Endothelial cell of umbilical vein (primary cell): ENCODE measurements at regions not wholly inside any gene's neighbourhood (a gene's known extent, or its start where the extent isn't known, plus 50 kb on each side); places are given as distances from the start of the nearest gene placed in this dataset.

Source experiments
- BruUV-seq: library from RNA; stranded (reverse); fragments of 400-500 nt; replicated peaks from 2 replicates; lab custom pipeline; 2021; lab: Mats Ljungman, UMichigan
- CTCF ChIA-PET: fragments of 300-600, 350-600 bp; sonication (Branson Sonifier 250); formaldehyde crosslinking; loops from one replicate; lab custom pipeline; 2021; ENCODE audit warnings: antibody characterized with exemption, inconsistent platforms; lab: Charles Lee
- POLR2A ChIA-PET: fragments of 300-600, 350-600 bp; sonication (Branson Sonifier 250); formaldehyde crosslinking; loops from one replicate; lab custom pipeline; 2021; ENCODE audit warnings: antibody characterized with exemption, inconsistent platforms; lab: Charles Lee
- DNase-seq: peaks from one replicate; pipeline ENCODE4 v3.0.0-alpha.2; 2011; ENCODE audit warnings: low read depth, low spot score
- FAIRE-seq: peaks from 2 replicates; lab custom pipeline; 2011; peaks lifted over from hg19 to GRCh38; lab: Jason Lieb, UNC
- H2AFZ ChIP-seq: 2 replicates; pipeline ENCODE4 v1.6.0; 2012; ENCODE audit warnings: low read depth, low read length, control low read depth, inconsistent platforms
- H3K27ac ChIP-seq: 2 replicates; pipeline ENCODE4 v1.5.1; 2011; ENCODE audit warnings: low read depth, mild to moderate bottlenecking, control low read depth, low read length, moderate library complexity; ENCODE audit not compliant: insufficient read depth
- H3K27me3 ChIP-seq, 2 experiments: 2 replicates each; pipeline versions ENCODE4 v1.6.0 to v1.6.1; 2011; ENCODE audit warnings: low read length in 2 of 2, mixed read lengths in 1 of 2; ENCODE audit not compliant: control insufficient read depth in 2 of 2, insufficient read depth in 2 of 2
- H3K36me3 ChIP-seq, 2 experiments: 2 replicates in 1 of 2; 3 replicates in 1 of 2; pipeline ENCODE4 v1.5.1; 2011; ENCODE audit warnings: low read length in 2 of 2, mild to moderate bottlenecking in 1 of 2, moderate library complexity in 1 of 2; ENCODE audit not compliant: control insufficient read depth in 2 of 2, insufficient read depth in 2 of 2; ENCODE audit errors: extremely low read depth in 1 of 2
- H3K4me1 ChIP-seq: 3 replicates; pipeline ENCODE4 v1.5.1; 2011; ENCODE audit warnings: mild to moderate bottlenecking, low read length; ENCODE audit not compliant: control insufficient read depth, insufficient read depth; ENCODE audit errors: extremely low read depth
- H3K4me2 ChIP-seq: 2 replicates; pipeline ENCODE4 v1.6.1; 2011; ENCODE audit warnings: low read length, control low read depth, mixed read lengths; ENCODE audit not compliant: insufficient read depth
- H3K4me3 ChIP-seq, 3 experiments: fragments of 200-600 bp in 1 of 3; sonication (generic), shearing (Covaris generic) in 1 of 3; replicated peaks in 1 of 3; 2 replicates each; pipeline ENCODE4 v1.5.1; 2011 to 2016; ENCODE audit warnings: control low read depth in 3 of 3, low read length in 3 of 3, mild to moderate bottlenecking in 2 of 3, inconsistent platforms in 1 of 3, low read depth in 1 of 3, moderate library complexity in 1 of 3; ENCODE audit not compliant: insufficient read depth in 1 of 3
- H3K79me2 ChIP-seq: 2 replicates; pipeline ENCODE4 v1.6.0; 2012; ENCODE audit warnings: low read length, inconsistent platforms; ENCODE audit not compliant: control insufficient read depth, insufficient read depth
- H3K9ac ChIP-seq: replicated peaks from 2 replicates; pipeline ENCODE3; 2011; ENCODE audit warnings: low read length, control low read depth; ENCODE audit not compliant: insufficient read depth; ENCODE audit errors: extremely low read depth
- H3K9me1 ChIP-seq: replicated peaks from 3 replicates; pipeline ENCODE4 v1.6.0; 2011; ENCODE audit warnings: mild to moderate bottlenecking, low read length; ENCODE audit not compliant: control insufficient read depth, insufficient read depth; ENCODE audit errors: extremely low read depth
- H3K9me3 ChIP-seq: replicated peaks from 2 replicates; pipeline ENCODE4 v1.5.1; 2012; ENCODE audit warnings: low read length, inconsistent platforms; ENCODE audit not compliant: control insufficient read depth, insufficient read depth
- H4K20me1 ChIP-seq: replicated peaks from 2 replicates; pipeline ENCODE3; 2011; ENCODE audit warnings: mild to moderate bottlenecking, low read length; ENCODE audit not compliant: control insufficient read depth, insufficient read depth; ENCODE audit errors: extremely low read depth
- EZH2 ChIP-seq: IDR thresholded peaks from 2 replicates; pipeline ENCODE4 v1.6.1; 2012; ENCODE audit warnings: borderline replicate concordance, low read depth, mild to moderate bottlenecking, moderate library complexity, low read length, inconsistent platforms; ENCODE audit not compliant: severe bottlenecking
- FOS ChIP-seq: IDR thresholded peaks from 2 replicates; pipeline ENCODE4 v1.6.1; 2011; ENCODE audit warnings: mild to moderate bottlenecking, low read length, moderate library complexity, borderline replicate concordance; ENCODE audit not compliant: insufficient read depth
- GATA2 ChIP-seq: IDR thresholded peaks from 2 replicates; pipeline ENCODE4 v1.7.0; 2011; ENCODE audit warnings: low read depth, mild to moderate bottlenecking, moderate library complexity, mixed read lengths, low read length; ENCODE audit not compliant: insufficient read length, insufficient read depth
- JUN ChIP-seq: IDR thresholded peaks from 2 replicates; pipeline ENCODE4 v1.6.1; 2011; ENCODE audit warnings: borderline replicate concordance, low read depth; ENCODE audit not compliant: insufficient read length, insufficient read depth
- MYC ChIP-seq: IDR thresholded peaks from one replicate; pipeline ENCODE4 v1.6.1; 2011; ENCODE audit warnings: mild to moderate bottlenecking, low read depth, low read length
- POLR2A ChIP-seq: IDR thresholded peaks from 2 replicates; pipeline ENCODE4 v1.6.1; 2012; ENCODE audit warnings: low read depth, mild to moderate bottlenecking, control low read depth, low read length
- POLR2AphosphoS5 ChIP-seq: IDR thresholded peaks from 2 replicates; pipeline ENCODE4 v1.6.1; 2012; ENCODE audit warnings: low read depth, mild to moderate bottlenecking, control low read depth, low read length, moderate library complexity; ENCODE audit not compliant: insufficient read depth
- dilution Hi-C: fragments of 300-500 bp; cut with MboI; formaldehyde crosslinking; loops from one replicate; pipeline ENCODE4 v1.15.0; 2019; ENCODE audit warnings: low sequenced_read_pairs; ENCODE audit not compliant: extremely low pct_ligation_motif_present
- intact Hi-C: fragments of 100-400 bp; cut with micrococcal nuclease; formaldehyde crosslinking; loops from one replicate; pipeline ENCODE4 v1.10.0; 2022
- TF ChIP-seq, protein P1 (sequence below): IDR thresholded peaks from 2 replicates; pipeline ENCODE4 v1.6.1; 2011; ENCODE audit not compliant: insufficient read depth, insufficient read length
- TF ChIP-seq, protein P2 (sequence below), 2 donors: IDR thresholded peaks; 1 replicate in 1 of 2; 2 replicates in 1 of 2; pipeline ENCODE4 v1.5.1; 2011; ENCODE audit warnings: low read length in 2 of 2, mild to moderate bottlenecking in 2 of 2, moderate library complexity in 2 of 2, control low read depth in 1 of 2, inconsistent platforms in 1 of 2, low read depth in 1 of 2; ENCODE audit not compliant: insufficient read depth in 1 of 2; ENCODE audit errors: extremely low read depth in 1 of 2

DNA sequence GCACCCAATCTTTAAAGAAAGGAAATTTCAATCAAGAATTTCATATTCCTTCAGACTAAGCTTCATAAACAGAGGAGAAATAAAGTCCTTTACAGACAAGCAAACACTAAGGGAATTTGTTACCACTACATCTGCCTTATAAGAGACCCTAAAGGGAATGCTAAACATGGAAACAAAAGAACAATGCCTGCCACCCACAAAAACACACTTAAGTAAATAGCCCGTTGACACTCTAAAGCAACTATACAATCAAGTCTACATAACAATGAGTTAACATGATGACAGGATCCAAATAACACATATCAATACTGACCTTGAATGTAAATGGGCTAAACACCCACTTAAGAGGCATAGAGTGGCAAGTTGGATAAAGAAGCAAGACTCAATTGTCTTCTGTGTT is 1056.9 kb upstream of the ATXN8OS start:
- Histone ChIP-seq H3K4me3 (no peak overlapping the region), H3K9me3 (peaks cover 2% of the 10 kb centered on the region), H3K27ac (no peak overlapping the region), H2AFZ (no peak overlapping the region), H3K4me1 (no peaks in the 10 kb centered on the region), H3K27me3 (no peaks in the 10 kb centered on the region), H3K79me2 (no peaks in the 10 kb centered on the region), H3K9ac (no peak overlapping the region), H3K4me2 (no peak overlapping the region), H4K20me1 (no peaks in the 10 kb centered on the region), H3K9me1 (no peaks in the 10 kb centered on the region), H3K36me3 (no peaks in the 10 kb centered on the region)
- no peak for DNase-seq
- dilution Hi-C loops (no loop called here), intact Hi-C loops (no loop called here)
- TF ChIP-seq EZH2 (no peak), GATA2 (no peak)
- BruUV-seq, result no TSS peak
- no peak for FAIRE-seq
- ChIA-PET POLR2A (no interaction called here), CTCF (no interaction called here)

DNA sequence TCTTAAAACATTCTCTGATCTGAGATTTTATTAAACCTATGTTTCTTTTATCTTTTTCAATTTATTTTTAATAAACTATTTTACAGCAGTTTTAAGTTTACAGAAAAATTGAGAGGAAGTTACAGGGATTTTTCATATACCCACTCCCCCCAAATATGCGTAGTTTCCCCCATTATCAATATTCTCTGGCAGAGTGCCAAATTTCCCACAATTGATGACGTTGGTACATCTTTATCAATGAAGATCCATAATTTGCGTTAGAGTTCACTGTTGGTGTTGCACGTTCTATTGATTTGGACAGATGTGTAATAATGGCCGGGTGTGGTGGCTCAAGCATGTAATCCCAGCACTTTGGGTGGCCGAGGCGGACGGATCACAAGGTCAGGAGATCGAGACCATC is 1063.0 kb upstream of the ATXN8OS start:
- POLR2A ChIA-PET, result no interaction called here
- no peak for FAIRE-seq
- intact Hi-C loops, result no loop called here

More for the DNA sequence above, 1063.0 kb upstream of the ATXN8OS start:
- H4K20me1 ChIP-seq, result no peaks in the 10 kb centered on the region
- no peak overlapping the region for H3K27ac ChIP-seq
- H3K79me2 ChIP-seq, result no peaks in the 10 kb centered on the region
- no TSS peak for BruUV-seq
- TF ChIP-seq FOS (no peak), POLR2AphosphoS5 (no peak), MYC (no peak), JUN (no peak), POLR2A (no peak), GATA2 (no peak), EZH2 (no peak)
- TF ChIP-seq, protein P1, sequence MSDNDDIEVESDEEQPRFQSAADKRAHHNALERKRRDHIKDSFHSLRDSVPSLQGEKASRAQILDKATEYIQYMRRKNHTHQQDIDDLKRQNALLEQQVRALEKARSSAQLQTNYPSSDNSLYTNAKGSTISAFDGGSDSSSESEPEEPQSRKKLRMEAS, result no peak
- TF ChIP-seq, protein P2, sequence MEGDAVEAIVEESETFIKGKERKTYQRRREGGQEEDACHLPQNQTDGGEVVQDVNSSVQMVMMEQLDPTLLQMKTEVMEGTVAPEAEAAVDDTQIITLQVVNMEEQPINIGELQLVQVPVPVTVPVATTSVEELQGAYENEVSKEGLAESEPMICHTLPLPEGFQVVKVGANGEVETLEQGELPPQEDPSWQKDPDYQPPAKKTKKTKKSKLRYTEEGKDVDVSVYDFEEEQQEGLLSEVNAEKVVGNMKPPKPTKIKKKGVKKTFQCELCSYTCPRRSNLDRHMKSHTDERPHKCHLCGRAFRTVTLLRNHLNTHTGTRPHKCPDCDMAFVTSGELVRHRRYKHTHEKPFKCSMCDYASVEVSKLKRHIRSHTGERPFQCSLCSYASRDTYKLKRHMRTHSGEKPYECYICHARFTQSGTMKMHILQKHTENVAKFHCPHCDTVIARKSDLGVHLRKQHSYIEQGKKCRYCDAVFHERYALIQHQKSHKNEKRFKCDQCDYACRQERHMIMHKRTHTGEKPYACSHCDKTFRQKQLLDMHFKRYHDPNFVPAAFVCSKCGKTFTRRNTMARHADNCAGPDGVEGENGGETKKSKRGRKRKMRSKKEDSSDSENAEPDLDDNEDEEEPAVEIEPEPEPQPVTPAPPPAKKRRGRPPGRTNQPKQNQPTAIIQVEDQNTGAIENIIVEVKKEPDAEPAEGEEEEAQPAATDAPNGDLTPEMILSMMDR (IDR thresholded peaks at IDR 0.05; ENCODE audit: extremely low read depth in 1 of 2, insufficient read depth in 1 of 2, low read depth in 1 of 2, low read length in 2 of 2), result no peak
- no peak overlapping the region for H3K4me3 ChIP-seq
- dilution Hi-C loops, result no loop called here
- no peak for DNase-seq
- no peak overlapping the region for H3K4me2 ChIP-seq
- CTCF ChIA-PET, result no interaction called here
- no peaks in the 10 kb centered on the region for H3K9me1 ChIP-seq
- no peak overlapping the region for H3K9ac ChIP-seq
- H3K9me3 ChIP-seq, result no peaks in the 10 kb centered on the region
- no peaks in the 10 kb centered on the region for H3K4me1 ChIP-seq
- H2AFZ ChIP-seq, result no peak overlapping the region
- no peaks in the 10 kb centered on the region for H3K36me3 ChIP-seq
- no peaks in the 10 kb centered on the region for H3K27me3 ChIP-seq
